Activated CD4-positive, alpha-beta T cell treated with anti-CD3 and anti-CD28 coated beads for 36 hours (primary cell): ENCODE measurements at regions not wholly inside any gene's neighbourhood (a gene's known extent, or its start where the extent isn't known, plus 50 kb on each side); places are given as distances from the start of the nearest gene placed in this dataset.
A peak's percentile ranks its signal among the peaks of the same experiment; 100 is the strongest.
"Not testable (repeated sequence)": the region's sequence is repeated elsewhere in the genome, so short reads cannot be mapped to it uniquely, and the experiment has no call there.

Experiments
- ATAC-seq: fragments of 200-7000 bp; cut with Tn5 transposase; one replicate; pipeline ENCODE4 v1.10.0; 2021; ENCODE audit warnings: mild to moderate bottlenecking, moderate library complexity
- CTCF ChIA-PET: fragments of 350-600 bp; sonication (Branson Sonifier 250); formaldehyde crosslinking; loops from one replicate; lab custom pipeline; 2021; ENCODE audit warnings: antibody characterized with exemption; lab: Charles Lee
- POLR2A ChIA-PET: fragments of 350-600 bp; sonication (Branson Sonifier 250); formaldehyde crosslinking; loops from one replicate; lab custom pipeline; 2021; ENCODE audit warnings: antibody characterized with exemption, inconsistent platforms; lab: Charles Lee
- DNase-seq: peaks from one replicate; pipeline ENCODE4 v3.0.0-alpha.2; 2020
- H3K27ac Mint-ChIP-seq: one replicate; pipeline ENCODE4 v1.8.0; 2021; ENCODE audit warnings: mixed read lengths
- H3K27me3 Mint-ChIP-seq: one replicate; pipeline ENCODE4 v1.8.0; 2021; ENCODE audit warnings: mixed read lengths
- H3K36me3 Mint-ChIP-seq: one replicate; pipeline ENCODE4 v1.8.0; 2021; ENCODE audit warnings: low read depth, mixed read lengths
- H3K4me1 Mint-ChIP-seq: one replicate; pipeline ENCODE4 v1.8.0; 2021; ENCODE audit warnings: mixed read lengths
- H3K4me3 Mint-ChIP-seq: one replicate; pipeline ENCODE4 v1.8.0; 2021; ENCODE audit warnings: mild to moderate bottlenecking, moderate library complexity, mixed read lengths
- H3K9me3 Mint-ChIP-seq: one replicate; pipeline ENCODE4 v1.8.0; 2021; ENCODE audit warnings: low read depth, mixed read lengths
- intact Hi-C, 2 experiments: fragments of 100-400 bp; cut with DNase I in 1 of 2; cut with micrococcal nuclease in 1 of 2; formaldehyde crosslinking; loops; one replicate each; pipeline versions ENCODE4 v1.14.2 to v1.15.1; 2022 to 2024; cut with DNase I, micrococcal nuclease

DNA sequence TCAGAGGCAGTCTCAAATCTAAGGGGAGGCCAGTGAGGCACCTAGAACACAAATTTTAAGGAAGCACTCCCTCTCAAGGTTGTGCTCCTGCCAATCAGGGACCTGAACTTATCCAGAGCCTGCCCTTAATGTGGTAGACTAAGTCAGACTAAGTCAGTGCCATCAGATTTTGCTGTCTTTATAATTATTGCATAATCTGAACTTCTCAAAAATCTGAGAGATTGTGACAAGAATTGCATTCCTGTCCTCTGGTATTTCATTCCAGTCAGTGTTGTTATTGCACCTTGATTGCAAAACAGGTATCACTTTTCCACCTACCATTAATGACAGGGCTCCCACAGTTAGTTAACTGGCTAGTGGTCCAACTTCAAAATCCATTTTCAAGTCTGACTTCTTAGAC is 197.1 kb upstream of the HCN1 start:
- POLR2A ChIA-PET, result no interaction called here
- no peak for ATAC-seq

GRCh38 chr5:45890441-45891080 is 194.4 kb upstream of the HCN1 start:
- intact Hi-C loops, CTCF ChIA-PET, H3K36me3 Mint-ChIP-seq: not testable (repeated sequence)

More for the DNA sequence above, 197.1 kb upstream of the HCN1 start:
- DNase-seq, result no peak
- no peaks in the 10 kb centered on the region for H3K4me1 Mint-ChIP-seq
- no peak overlapping the region for H3K4me3 Mint-ChIP-seq
- no peaks in the 10 kb centered on the region for H3K36me3 Mint-ChIP-seq
- H3K9me3 Mint-ChIP-seq, result peaks cover 17% of the 10 kb centered on the region
- intact Hi-C loops, result no loop called here
- no peak overlapping the region for H3K27ac Mint-ChIP-seq
- no peaks in the 10 kb centered on the region for H3K27me3 Mint-ChIP-seq
- CTCF ChIA-PET, result no interaction called here

GRCh38 chr5:45862763-45863162 is 166.6 kb upstream of the HCN1 start:
- H3K9me3 Mint-ChIP-seq, result peaks cover 19% of the 10 kb centered on the region
- POLR2A ChIA-PET, result no interaction called here
- CTCF ChIA-PET, result no interaction called here

More at GRCh38 chr5:45890441-45891080, 194.4 kb upstream of the HCN1 start:
- H3K4me1 Mint-ChIP-seq, POLR2A ChIA-PET, H3K27me3 Mint-ChIP-seq, H3K4me3 Mint-ChIP-seq, DNase-seq, H3K27ac Mint-ChIP-seq, ATAC-seq: not testable (repeated sequence)
- H3K9me3 Mint-ChIP-seq, result peaks cover 17% of the 10 kb centered on the region

GRCh38 chr5:45847877-45848276 is 151.7 kb upstream of the HCN1 start:
- no peak overlapping the region for H3K27ac Mint-ChIP-seq
- DNase-seq (no peak), ATAC-seq (no peak)
- no peaks in the 10 kb centered on the region for H3K36me3 Mint-ChIP-seq
- POLR2A ChIA-PET, result no interaction called here
- H3K27me3 Mint-ChIP-seq, result no peaks in the 10 kb centered on the region
- no peak overlapping the region for H3K4me3 Mint-ChIP-seq
- H3K4me1 Mint-ChIP-seq, result no peaks in the 10 kb centered on the region
- CTCF ChIA-PET, result no interaction called here
- peaks cover 24% of the 10 kb centered on the region for H3K9me3 Mint-ChIP-seq
- intact Hi-C loops, result no loop called here

More at GRCh38 chr5:45862763-45863162, 166.6 kb upstream of the HCN1 start:
- no peaks in the 10 kb centered on the region for H3K36me3 Mint-ChIP-seq
- H3K4me1 Mint-ChIP-seq, result no peaks in the 10 kb centered on the region
- no peak overlapping the region for H3K4me3 Mint-ChIP-seq
- no peak overlapping the region for H3K27ac Mint-ChIP-seq
- no peak for ATAC-seq
- H3K27me3 Mint-ChIP-seq, result no peaks in the 10 kb centered on the region
- no peak for DNase-seq
- intact Hi-C loops, result no loop called here

GRCh38 chr5:45826055-45826454 is 129.9 kb upstream of the HCN1 start:
- H3K36me3 Mint-ChIP-seq, result no peaks in the 10 kb centered on the region
- CTCF ChIA-PET, result no interaction called here
- DNase-seq (no peak), ATAC-seq (no peak)
- H3K4me3 Mint-ChIP-seq, result no peak overlapping the region
- H3K4me1 Mint-ChIP-seq, result no peaks in the 10 kb centered on the region
- no peak overlapping the region for H3K27ac Mint-ChIP-seq
- peaks cover 13% of the 10 kb centered on the region for H3K9me3 Mint-ChIP-seq
- POLR2A ChIA-PET, result no interaction called here
- intact Hi-C loops, result no loop called here
- no peaks in the 10 kb centered on the region for H3K27me3 Mint-ChIP-seq

- no peak for ATAC-seq
- no peak overlapping the region for H3K4me3 Mint-ChIP-seq
- H3K36me3 Mint-ChIP-seq, result no peaks in the 10 kb centered on the region
- no peak overlapping the region for H3K27ac Mint-ChIP-seq
- CTCF ChIA-PET, result no interaction called here
- POLR2A ChIA-PET, result no interaction called here
- intact Hi-C loops, result no loop called here
- peaks cover 27% of the 10 kb centered on the region for H3K9me3 Mint-ChIP-seq
- no peaks in the 10 kb centered on the region for H3K27me3 Mint-ChIP-seq
- DNase-seq, result no peak
- H3K4me1 Mint-ChIP-seq, result no peaks in the 10 kb centered on the region
Observed at GRCh38 chr5:45800331-45800730, 104.2 kb upstream of the HCN1 start.

- no peak overlapping the region for H3K27ac Mint-ChIP-seq
- no peak overlapping the region for H3K4me3 Mint-ChIP-seq
- ATAC-seq (no peak), DNase-seq (no peak)
- H3K4me1 Mint-ChIP-seq, result no peaks in the 10 kb centered on the region
- POLR2A ChIA-PET, result no interaction called here
- H3K9me3 Mint-ChIP-seq, result peaks cover 26% of the 10 kb centered on the region
- H3K27me3 Mint-ChIP-seq, result no peaks in the 10 kb centered on the region
- CTCF ChIA-PET, result no interaction called here
- no peaks in the 10 kb centered on the region for H3K36me3 Mint-ChIP-seq
- intact Hi-C loops, result no loop called here
Observed at GRCh38 chr5:45799388-45799787, 103.2 kb upstream of the HCN1 start.

DNA sequence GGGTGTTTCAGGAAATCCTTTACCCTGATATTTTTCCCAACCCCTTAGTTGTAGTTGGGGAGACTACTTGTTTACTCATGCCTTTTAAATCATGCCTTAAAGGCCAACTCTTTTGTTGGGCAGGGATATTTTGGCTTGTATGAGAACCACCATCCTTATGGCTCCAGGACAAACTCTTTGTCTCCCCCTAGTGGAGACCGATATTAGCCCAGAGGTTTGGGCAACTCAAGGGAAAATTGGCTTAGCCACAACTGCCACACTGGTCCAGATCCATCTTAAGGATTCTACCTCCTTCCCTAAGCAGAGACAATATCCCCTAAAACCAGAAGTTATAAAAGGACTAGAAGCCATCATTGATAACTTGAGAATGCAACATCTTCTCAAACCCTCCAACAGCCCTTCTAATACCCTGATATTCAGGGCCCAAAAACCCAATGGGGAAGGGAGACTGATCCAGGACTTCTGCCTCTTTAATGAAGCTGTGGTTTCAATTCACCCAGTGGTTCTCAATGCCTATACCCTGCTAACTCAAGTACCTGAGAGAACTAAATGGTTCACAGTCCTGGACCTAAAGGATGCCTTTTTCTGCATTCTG is 100.9 kb upstream of the HCN1 start:
- Mint-ChIP-seq H3K27ac (no peak overlapping the region), H3K4me3 (no peak overlapping the region), H3K27me3 (no peaks in the 10 kb centered on the region), H3K36me3 (no peaks in the 10 kb centered on the region), H3K9me3 (peaks cover 28% of the 10 kb centered on the region), H3K4me1 (no peaks in the 10 kb centered on the region)
- ATAC-seq (no peak), DNase-seq (peak; percentile 9)
- POLR2A ChIA-PET, result no interaction called here
- CTCF ChIA-PET, result no interaction called here
- intact Hi-C loops, result no loop called here

DNA sequence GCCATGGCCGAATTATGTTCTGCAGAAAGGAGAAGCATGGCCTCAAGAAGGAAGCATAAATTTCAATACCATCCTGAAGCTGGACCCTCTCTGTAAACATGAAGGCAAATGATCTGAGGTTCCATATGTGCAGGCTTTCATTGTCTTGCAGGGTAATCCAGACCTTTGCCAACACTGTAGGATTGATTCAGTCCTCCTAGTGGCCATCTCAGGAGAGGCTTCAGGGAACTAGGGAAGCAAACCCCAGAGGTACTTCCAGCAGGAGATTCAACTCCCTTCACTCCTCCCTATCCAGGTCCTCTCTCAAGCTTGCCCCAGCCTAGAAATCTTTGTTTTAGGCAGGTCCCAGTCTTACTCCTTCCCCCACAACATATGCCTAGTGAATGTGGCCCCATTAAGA is 99.3 kb upstream of the HCN1 start:
- no peak overlapping the region for H3K27ac Mint-ChIP-seq
- H3K27me3 Mint-ChIP-seq, result no peaks in the 10 kb centered on the region
- no peaks in the 10 kb centered on the region for H3K4me1 Mint-ChIP-seq
- H3K4me3 Mint-ChIP-seq, result no peak overlapping the region
- ChIA-PET CTCF (no interaction called here), POLR2A (no interaction called here)
- intact Hi-C loops, result no loop called here
- no peaks in the 10 kb centered on the region for H3K36me3 Mint-ChIP-seq
- H3K9me3 Mint-ChIP-seq, result peaks cover 26% of the 10 kb centered on the region
- no peak for ATAC-seq
- no peak for DNase-seq

GRCh38 chr5:45793638-45794532 is 97.7 kb upstream of the HCN1 start:
- Mint-ChIP-seq H3K4me3 (no peak overlapping the region), H3K27ac (no peak overlapping the region), H3K4me1 (no peaks in the 10 kb centered on the region), H3K36me3 (no peaks in the 10 kb centered on the region), H3K9me3 (peaks cover 29% of the 10 kb centered on the region), H3K27me3 (no peaks in the 10 kb centered on the region)
- ChIA-PET POLR2A (no interaction called here), CTCF (no interaction called here)
- ATAC-seq (no peak), DNase-seq (no peak)
- intact Hi-C loops, result no loop called here

DNA sequence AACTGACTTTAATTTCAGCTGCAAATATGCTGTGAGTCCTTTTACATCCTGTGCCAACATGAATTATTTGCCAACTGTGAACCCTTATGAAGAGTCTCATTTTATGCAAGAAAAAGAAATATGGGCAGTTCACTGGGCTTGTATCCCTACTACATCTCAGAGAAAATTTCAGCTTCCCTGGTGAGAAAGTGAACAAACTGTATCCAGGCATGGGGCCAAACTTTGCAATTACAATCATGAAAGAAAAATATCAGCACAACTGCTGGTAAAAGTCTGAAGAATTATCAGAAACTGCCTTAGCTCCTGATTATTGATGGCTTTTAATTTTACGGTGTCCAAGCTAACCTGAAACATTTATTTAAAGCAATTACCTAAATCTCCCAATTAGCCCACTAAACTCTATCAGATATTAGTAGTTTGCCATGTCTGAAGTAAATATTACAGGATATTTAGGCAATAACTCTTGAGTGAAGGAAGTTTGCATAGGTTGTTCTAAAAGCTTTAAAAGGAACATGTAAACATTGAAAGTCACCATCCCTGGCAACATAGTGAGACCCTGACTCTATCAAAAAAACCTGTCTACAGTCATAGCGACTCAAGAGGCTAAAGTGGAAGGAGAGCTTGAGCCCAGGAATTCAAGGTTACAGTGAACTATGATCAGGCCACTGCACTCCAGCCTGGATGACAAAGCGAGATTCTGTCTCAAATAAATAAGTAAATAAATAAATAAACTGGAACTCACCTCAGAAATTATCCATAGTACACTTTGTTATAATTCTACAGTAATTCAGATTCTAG is 83.9 kb upstream of the HCN1 start:
- intact Hi-C loops, result no loop called here
- no peak overlapping the region for H3K27ac Mint-ChIP-seq

More for the DNA sequence above, 83.9 kb upstream of the HCN1 start:
- no peak for ATAC-seq
- ChIA-PET POLR2A (no interaction called here), CTCF (no interaction called here)
- no peaks in the 10 kb centered on the region for H3K27me3 Mint-ChIP-seq
- DNase-seq, result no peak
- H3K36me3 Mint-ChIP-seq, result no peaks in the 10 kb centered on the region
- no peaks in the 10 kb centered on the region for H3K4me1 Mint-ChIP-seq
- no peak overlapping the region for H3K4me3 Mint-ChIP-seq
- peaks cover 32% of the 10 kb centered on the region for H3K9me3 Mint-ChIP-seq
